ENCODE measurements at regions not wholly inside any gene's neighbourhood (a gene's known extent, or its start where the extent isn't known, plus 50 kb on each side); places are given as distances from the start of the nearest gene placed in this dataset.
A peak's percentile ranks its signal among the peaks of the same experiment; 100 is the strongest.

GRCh38 chr6:120908767-120909166 is 425.5 kb downstream of the TBC1D32 start:
- Histone ChIP-seq H2AFZ (ENCODE audit: low read length) (no peak overlapping the region), H3K9ac (ENCODE audit: insufficient read depth, low read depth, low read length) (no peak overlapping the region), H3K36me3 (replicated peaks in 1 of 2; ENCODE audit: control insufficient read depth in 1 of 2, insufficient read depth in 2 of 2, low read length in 2 of 2) (no peaks in the 10 kb centered on the region), H3K27ac (ENCODE audit: extremely low read length, insufficient read depth, low read length) (no peak overlapping the region), H4K20me1 (ENCODE audit: insufficient read depth, low read length) (no peaks in the 10 kb centered on the region), H3K4me2 (ENCODE audit: low read depth, low read length) (no peak overlapping the region), H3K27me3 (ENCODE audit: control insufficient read depth in 1 of 2, insufficient read depth in 2 of 2, low read length in 2 of 2) (no peaks in the 10 kb centered on the region), H3K4me3 (replicated peaks in 1 of 3; ENCODE audit: insufficient read depth in 1 of 3, low read depth in 2 of 3, low read length in 3 of 3) (no peak overlapping the region), H3K9me3 (ENCODE audit: low read length) (no peaks in the 10 kb centered on the region), H3K79me2 (ENCODE audit: insufficient read depth, low read length) (no peaks in the 10 kb centered on the region), H3K4me1 (ENCODE audit: insufficient read depth, low read length) (no peaks in the 10 kb centered on the region)
- no TSS peak for BruUV-seq (replicated peaks)
- TF ChIP-seq ZBTB1 (CRISPR knock-in tag; IDR thresholded peaks at IDR 0.05; ENCODE audit: borderline replicate concordance) (no peak), CREB1 (IDR thresholded peaks at IDR 0.05) (peak; percentile 22; the same call in 1 of the 2 replicates), CREB1 (CRISPR knock-in tag; IDR thresholded peaks at IDR 0.05) (no peak)
- in situ Hi-C loops (cut with HindIII; ENCODE audit: extremely low pct_ligation_motif_present, low pct_unique_long_range_greater_than_20kb) = no loop called here
- ChIA-PET CTCF (ENCODE audit: low intra/inter-chr PET ratio, low total read pairs) (no interaction called here), POLR2A (no interaction called here)
- ATAC-seq = no peak
- intact Hi-C loops (cut with micrococcal nuclease; ENCODE audit: unreplicated experiment) = no loop called here
- FAIRE-seq = no peak
- no peak for DNase-seq (ENCODE audit: low spot score)
- 4% methylated on average over 5 of the region's 5 CpGs for WGBS (ENCODE audit: low lambda C conversion rate)

GRCh38 chr6:120903836-120904235 is 430.4 kb downstream of the TBC1D32 start:
- no peaks in the 10 kb centered on the region for H4K20me1 ChIP-seq (ENCODE audit: insufficient read depth, low read length)
- POLR2A ChIA-PET = no interaction called here
- no peaks in the 10 kb centered on the region for H3K27me3 ChIP-seq (ENCODE audit: control insufficient read depth in 1 of 2, insufficient read depth in 2 of 2, low read length in 2 of 2)
- intact Hi-C loops (cut with micrococcal nuclease; ENCODE audit: unreplicated experiment) (no loop called here), in situ Hi-C loops (cut with HindIII; ENCODE audit: extremely low pct_ligation_motif_present, low pct_unique_long_range_greater_than_20kb) (no loop called here)
- no peak for FAIRE-seq
- no peaks in the 10 kb centered on the region for H3K9me3 ChIP-seq (ENCODE audit: low read length)
- no peak overlapping the region for H3K9ac ChIP-seq (ENCODE audit: insufficient read depth, low read depth, low read length)
- H3K27ac ChIP-seq (ENCODE audit: extremely low read length, insufficient read depth, low read length) = no peak overlapping the region
- no peak overlapping the region for H2AFZ ChIP-seq (ENCODE audit: low read length)
- H3K4me3 ChIP-seq (replicated peaks in 1 of 3; ENCODE audit: insufficient read depth in 1 of 3, low read depth in 2 of 3, low read length in 3 of 3) = no peak overlapping the region
- BruUV-seq (replicated peaks) = no TSS peak
- H3K4me1 ChIP-seq (ENCODE audit: insufficient read depth, low read length) = no peaks in the 10 kb centered on the region
- under 1% methylated on average over 2 of the region's 2 CpGs for WGBS (ENCODE audit: low lambda C conversion rate)
- H3K36me3 ChIP-seq (replicated peaks in 1 of 2; ENCODE audit: control insufficient read depth in 1 of 2, insufficient read depth in 2 of 2, low read length in 2 of 2) = no peaks in the 10 kb centered on the region
- no peak for ATAC-seq
- CTCF ChIA-PET (ENCODE audit: low intra/inter-chr PET ratio, low total read pairs) = no interaction called here
- no peak for DNase-seq (ENCODE audit: low spot score)
- no peaks in the 10 kb centered on the region for H3K79me2 ChIP-seq (ENCODE audit: insufficient read depth, low read length)
- H3K4me2 ChIP-seq (ENCODE audit: low read depth, low read length) = no peak overlapping the region
- no peak for TF ChIP-seq ASH2L (IDR thresholded peaks at IDR 0.05; ENCODE audit: insufficient read length, low read depth, low read length)
- TF ChIP-seq HNRNPUL1 (IDR thresholded peaks at IDR 0.05; ENCODE audit: low read depth, low read length) = no peak
- TF ChIP-seq REPIN1 (CRISPR knock-in tag; IDR thresholded peaks at IDR 0.05; ENCODE audit: borderline replicate concordance, low read depth) = no peak
- TF ChIP-seq KAT7 (CRISPR knock-in tag; IDR thresholded peaks at IDR 0.05; ENCODE audit: borderline replicate concordance) = no peak
- no peak for TF ChIP-seq GLMP (CRISPR knock-in tag; IDR thresholded peaks at IDR 0.05; ENCODE audit: borderline replicate concordance)
- no peak for TF ChIP-seq JUNB (CRISPR knock-in tag; IDR thresholded peaks at IDR 0.05; ENCODE audit: borderline replicate concordance)
- no peak for TF ChIP-seq ZMYM2 (CRISPR knock-in tag; IDR thresholded peaks at IDR 0.05)
- no peak for TF ChIP-seq PHF5A (CRISPR knock-in tag; IDR thresholded peaks at IDR 0.05; ENCODE audit: low read depth, unreplicated experiment)
- TF ChIP-seq PAXIP1 (CRISPR knock-in tag; conservative IDR thresholded peaks at IDR 0.05) = no peak
- TF ChIP-seq IKZF1 (IDR thresholded peaks at IDR 0.05) = no peak
- TF ChIP-seq ZNF879 (CRISPR knock-in tag; IDR thresholded peaks at IDR 0.05) = no peak
- TF ChIP-seq SP140L (CRISPR knock-in tag; IDR thresholded peaks at IDR 0.05; ENCODE audit: borderline replicate concordance) = no peak
